ENCODE measurements at regions not wholly inside any gene's neighbourhood (a gene's known extent, or its start where the extent isn't known, plus 50 kb on each side); places are given as distances from the start of the nearest gene placed in this dataset.

GRCh38 chr3:175951047-175951694, 1092.0 kb downstream of the NAALADL2 start:
- intact Hi-C loops (cut with DNase I): no loop called here
- 58 to 70% methylated on average over 4 of the region's 4 CpGs for WGBS, 2 donors
- no peak overlapping the region for H3K27ac ChIP-seq
- no peak overlapping the region for H3K4me3 ChIP-seq
- ATAC-seq (no peak), DNase-seq (no peak)
- peaks cover 0 to 17% (median 0%) of the 10 kb centered on the region in 11 donors for H3K9me3 ChIP-seq
- H3K4me1 ChIP-seq: no peaks in the 10 kb centered on the region
- no peaks in the 10 kb centered on the region for H3K36me3 ChIP-seq
- no peaks in the 10 kb centered on the region for H3K27me3 ChIP-seq
- no peak for TF ChIP-seq CTCF (IDR thresholded peaks at IDR 0.05)

GRCh38 chr3:175948041-175948440, 1088.9 kb downstream of the NAALADL2 start:
- Histone ChIP-seq H3K4me3 (no peak overlapping the region), H3K36me3 (no peaks in the 10 kb centered on the region), H3K4me1 (no peaks in the 10 kb centered on the region), H3K27ac (no peak overlapping the region), H3K9me3 (peaks cover 0 to 38% (median 8%) of the 10 kb centered on the region in 11 donors), H3K27me3 (no peaks in the 10 kb centered on the region)
- WGBS, 2 donors: 85 to 90% methylated on average over 3 of the region's 3 CpGs
- intact Hi-C loops (cut with DNase I): no loop called here
- ATAC-seq (no peak), DNase-seq (no peak)
- no peak for TF ChIP-seq CTCF (IDR thresholded peaks at IDR 0.05)

- no peak for ATAC-seq
- H3K27ac ChIP-seq: no peak overlapping the region
- no peaks in the 10 kb centered on the region for H3K36me3 ChIP-seq
- TF ChIP-seq CTCF (IDR thresholded peaks at IDR 0.05): peak in 3 of 9 donors; percentile 16 to 25 (median 24)
- H3K4me3 ChIP-seq: no peak overlapping the region
- DNase-seq: no peak
- peaks cover 0 to 68% (median 12%) of the 10 kb centered on the region in 11 donors for H3K9me3 ChIP-seq
- no peaks in the 10 kb centered on the region for H3K27me3 ChIP-seq
- intact Hi-C loops (cut with DNase I): no loop called here
- no peaks in the 10 kb centered on the region for H3K4me1 ChIP-seq
Observed at GRCh38 chr3:175941352-175941751, 1082.2 kb downstream of the NAALADL2 start.

GRCh38 chr3:175940881-175941280, 1081.7 kb downstream of the NAALADL2 start:
- Histone ChIP-seq H3K27ac (no peak overlapping the region), H3K9me3 (peaks cover 0 to 68% (median 10%) of the 10 kb centered on the region in 11 donors), H3K36me3 (no peaks in the 10 kb centered on the region), H3K27me3 (no peaks in the 10 kb centered on the region), H3K4me1 (no peaks in the 10 kb centered on the region), H3K4me3 (no peak overlapping the region)
- no peak for DNase-seq
- intact Hi-C loops (cut with DNase I): no loop called here
- no peak for ATAC-seq
- 70 to 78% methylated on average over 6 of the region's 6 CpGs for WGBS, 2 donors
- TF ChIP-seq CTCF (IDR thresholded peaks at IDR 0.05): no peak

Data from heart right ventricle (tissue), 16 donors.